ENCODE measurements at regions not wholly inside any gene's neighbourhood (a gene's known extent, or its start where the extent isn't known, plus 50 kb on each side); places are given as distances from the start of the nearest gene placed in this dataset.

DNA sequence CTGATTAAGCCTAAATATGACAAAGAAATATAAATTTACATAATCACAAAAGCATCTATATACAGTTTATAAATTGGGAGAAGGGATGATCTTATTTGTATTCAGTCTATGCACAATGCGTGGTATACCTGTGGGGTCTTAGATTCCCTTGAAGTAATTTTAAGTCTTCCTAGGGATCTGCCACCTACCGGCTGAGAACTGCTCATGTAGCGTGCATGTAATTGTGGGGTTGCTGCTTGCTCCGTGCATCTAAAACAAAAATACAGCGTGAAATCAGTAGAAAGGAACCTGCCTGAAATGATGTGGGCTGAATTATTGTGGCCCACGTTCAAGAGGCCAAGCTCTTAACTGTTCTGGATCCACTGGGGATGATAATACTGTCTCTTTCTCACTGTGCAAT is 187.3 kb downstream of the MBOAT1 start:
- no peak for TF ChIP-seq CTCF (IDR thresholded peaks at IDR 0.05)
- TF ChIP-seq POLR2AphosphoS5 (IDR thresholded peaks at IDR 0.05; ENCODE audit: insufficient read depth in 1 of 2, low read depth in 1 of 2): no peak
